RWPE2 (cell line): ENCODE measurements at regions not wholly inside any gene's neighbourhood (a gene's known extent, or its start where the extent isn't known, plus 50 kb on each side); places are given as distances from the start of the nearest gene placed in this dataset.

Source experiments
- ATAC-seq: fragments of 200-7000 bp; cut with Tn5 transposase; 3 replicates; pipeline ENCODE4 v1.9.1; 2021; ENCODE audit warnings: low read depth
- DNase-seq: peaks from one replicate; pipeline ENCODE4 v3.0.0-alpha.2; 2020; ENCODE audit warnings: low spot score
- H3K27ac ChIP-seq: fragments of 450-650 bp; 2 replicates; pipeline ENCODE4 v1.5.1; 2017; ENCODE audit warnings: mild to moderate bottlenecking; ENCODE audit not compliant: poor library complexity, severe bottlenecking
- H3K27me3 ChIP-seq: fragments of 250-450 bp; sonication (Bioruptor Pico); 2 replicates; pipeline ENCODE4 v1.5.1; 2021; ENCODE audit warnings: mild to moderate bottlenecking, moderate library complexity; ENCODE audit not compliant: insufficient read depth, poor library complexity, severe bottlenecking
- H3K36me3 ChIP-seq: fragments of 250-450 bp; sonication (Bioruptor Pico); 2 replicates; pipeline ENCODE4 v1.5.1; 2020; ENCODE audit warnings: low read depth, mild to moderate bottlenecking, moderate library complexity
- H3K4me1 ChIP-seq: fragments of 250-450 bp; sonication (Bioruptor Pico); 2 replicates; pipeline ENCODE4 v1.5.1; 2021; ENCODE audit warnings: mild to moderate bottlenecking, moderate library complexity; ENCODE audit not compliant: insufficient read depth, poor library complexity, severe bottlenecking
- H3K4me3 ChIP-seq: fragments of 250-450 bp; sonication (Bioruptor Pico); 2 replicates; pipeline ENCODE4 v1.5.1; 2021; ENCODE audit warnings: mild to moderate bottlenecking, moderate library complexity; ENCODE audit not compliant: severe bottlenecking
- H3K9me3 ChIP-seq: fragments of 250-450 bp; sonication (Bioruptor Pico); 2 replicates; pipeline ENCODE4 v1.5.1; 2021; ENCODE audit warnings: mild to moderate bottlenecking, moderate library complexity; ENCODE audit not compliant: severe bottlenecking
- TF ChIP-seq, protein P1 (sequence below): fragments of 450-650 bp; IDR thresholded peaks from one replicate; pipeline ENCODE4 v1.5.1; 2017; ENCODE audit warnings: mild to moderate bottlenecking, moderate library complexity; ENCODE audit not compliant: poor library complexity, severe bottlenecking

DNA sequence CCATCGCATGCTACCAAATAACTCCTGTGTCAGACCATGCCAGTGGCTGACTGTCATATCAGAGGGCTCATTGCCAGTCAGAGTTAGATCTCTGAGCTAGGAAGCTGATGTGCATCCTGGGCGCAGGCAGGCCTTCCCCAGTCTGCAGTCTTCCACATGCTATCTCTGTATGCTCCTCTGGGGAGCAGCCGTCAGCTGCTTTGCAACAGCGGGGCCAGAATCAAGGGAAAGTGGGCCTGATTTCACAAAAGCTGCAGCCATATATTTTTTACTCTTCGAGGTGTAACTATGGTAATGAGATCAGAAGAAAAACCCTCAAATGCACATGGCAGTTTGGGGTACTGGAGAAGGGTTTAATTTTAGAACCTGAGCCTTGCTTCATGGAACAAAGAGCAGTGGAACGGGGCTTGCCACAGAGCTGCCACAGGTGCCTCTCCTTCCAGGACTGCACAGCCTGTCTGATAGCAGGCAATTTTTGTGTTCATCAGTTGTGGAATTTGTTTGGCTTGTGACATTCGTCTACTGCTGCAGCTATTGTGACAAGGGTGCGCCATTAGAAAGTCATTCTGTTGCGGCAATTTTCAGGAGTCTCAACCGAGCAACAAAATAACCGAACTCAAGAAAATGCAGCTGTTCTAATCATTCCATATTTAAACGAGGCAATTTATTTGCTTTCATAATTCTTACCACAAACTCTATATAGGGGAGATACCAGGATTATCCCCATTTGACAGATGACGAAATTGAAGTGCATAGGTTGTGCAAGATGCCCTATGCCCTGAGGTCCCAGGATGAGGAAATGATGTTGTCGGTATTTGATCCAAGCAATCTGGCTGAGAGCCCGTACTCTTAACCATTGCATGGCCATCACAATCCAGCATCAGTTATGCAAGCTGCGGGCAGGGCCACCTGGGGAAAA, 109.6 kb upstream of the CYRIA start:
- H3K4me3 ChIP-seq: no peak overlapping the region
- H3K27ac ChIP-seq: no peak overlapping the region
- no peaks in the 10 kb centered on the region for H3K4me1 ChIP-seq
- ATAC-seq: 0 out of 3 replicates have a peak, but pooled peaks have one; percentile 32
- no peaks in the 10 kb centered on the region for H3K9me3 ChIP-seq
- no peaks in the 10 kb centered on the region for H3K36me3 ChIP-seq
- TF ChIP-seq, protein P1, sequence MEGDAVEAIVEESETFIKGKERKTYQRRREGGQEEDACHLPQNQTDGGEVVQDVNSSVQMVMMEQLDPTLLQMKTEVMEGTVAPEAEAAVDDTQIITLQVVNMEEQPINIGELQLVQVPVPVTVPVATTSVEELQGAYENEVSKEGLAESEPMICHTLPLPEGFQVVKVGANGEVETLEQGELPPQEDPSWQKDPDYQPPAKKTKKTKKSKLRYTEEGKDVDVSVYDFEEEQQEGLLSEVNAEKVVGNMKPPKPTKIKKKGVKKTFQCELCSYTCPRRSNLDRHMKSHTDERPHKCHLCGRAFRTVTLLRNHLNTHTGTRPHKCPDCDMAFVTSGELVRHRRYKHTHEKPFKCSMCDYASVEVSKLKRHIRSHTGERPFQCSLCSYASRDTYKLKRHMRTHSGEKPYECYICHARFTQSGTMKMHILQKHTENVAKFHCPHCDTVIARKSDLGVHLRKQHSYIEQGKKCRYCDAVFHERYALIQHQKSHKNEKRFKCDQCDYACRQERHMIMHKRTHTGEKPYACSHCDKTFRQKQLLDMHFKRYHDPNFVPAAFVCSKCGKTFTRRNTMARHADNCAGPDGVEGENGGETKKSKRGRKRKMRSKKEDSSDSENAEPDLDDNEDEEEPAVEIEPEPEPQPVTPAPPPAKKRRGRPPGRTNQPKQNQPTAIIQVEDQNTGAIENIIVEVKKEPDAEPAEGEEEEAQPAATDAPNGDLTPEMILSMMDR: no peak
- no peaks in the 10 kb centered on the region for H3K27me3 ChIP-seq
- DNase-seq: no peak

- H3K4me3 ChIP-seq: no peak overlapping the region
Measured at GRCh38 chr2:16774091-16774490, 108.5 kb upstream of the CYRIA start.

DNA sequence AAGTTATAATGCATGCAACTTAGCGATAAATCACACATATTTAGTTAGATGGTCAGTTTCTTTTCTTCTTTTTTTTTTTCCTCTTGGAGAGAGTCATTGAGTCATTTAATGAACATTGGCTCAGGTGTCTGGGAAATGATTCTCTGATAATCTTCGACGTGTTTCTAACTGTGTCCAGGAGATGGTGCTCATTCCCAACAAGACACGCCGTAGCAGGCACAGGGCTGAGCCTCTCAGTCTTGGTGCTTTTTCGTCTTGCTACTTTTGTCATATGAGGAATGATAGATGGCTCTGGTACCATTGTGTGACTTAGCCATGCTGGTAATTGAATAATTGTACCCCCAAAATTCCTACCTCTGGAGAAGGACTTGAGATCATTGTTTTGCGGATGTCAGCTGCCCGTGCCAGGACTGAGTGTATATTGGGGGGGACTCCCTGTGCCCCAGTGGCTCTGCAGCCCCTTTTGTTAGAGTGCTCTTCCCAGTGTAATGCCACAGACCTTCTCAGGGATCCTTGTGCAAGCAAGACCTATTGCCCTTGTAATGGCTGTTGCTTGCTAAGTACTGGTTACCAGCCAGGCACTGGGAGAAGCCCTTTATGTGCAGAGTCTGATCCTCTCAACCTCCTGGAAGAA, 107.6 kb upstream of the CYRIA start:
- Histone ChIP-seq H3K27ac (no peak overlapping the region), H3K36me3 (no peaks in the 10 kb centered on the region), H3K4me1 (no peaks in the 10 kb centered on the region), H3K27me3 (no peaks in the 10 kb centered on the region), H3K4me3 (no peak overlapping the region), H3K9me3 (no peaks in the 10 kb centered on the region)
- TF ChIP-seq, protein P1: peak; percentile 79
- no peak for DNase-seq
- ATAC-seq: peak; percentile 66

More at GRCh38 chr2:16774091-16774490, 108.5 kb upstream of the CYRIA start:
- no peaks in the 10 kb centered on the region for H3K9me3 ChIP-seq
- H3K4me1 ChIP-seq: no peaks in the 10 kb centered on the region
- ATAC-seq: no peak
- TF ChIP-seq, protein P1: no peak
- no peaks in the 10 kb centered on the region for H3K27me3 ChIP-seq
- no peak for DNase-seq
- no peak overlapping the region for H3K27ac ChIP-seq
- H3K36me3 ChIP-seq: no peaks in the 10 kb centered on the region

- no peak for DNase-seq
- ATAC-seq: no peak
- Histone ChIP-seq H3K4me1 (no peaks in the 10 kb centered on the region), H3K27me3 (no peaks in the 10 kb centered on the region), H3K27ac (no peak overlapping the region), H3K4me3 (no peak overlapping the region), H3K9me3 (no peaks in the 10 kb centered on the region), H3K36me3 (no peaks in the 10 kb centered on the region)
- TF ChIP-seq, protein P1: no peak
Measured at GRCh38 chr2:16767789-16768476, 102.3 kb upstream of the CYRIA start.
